ENCODE measurements at regions not wholly inside any gene's neighbourhood (a gene's known extent, or its start where the extent isn't known, plus 50 kb on each side); places are given as distances from the start of the nearest gene placed in this dataset.

GRCh38 chr21:18917622-18918021 lies 514.0 kb upstream of the TMPRSS15 start:
- TF ChIP-seq ZNF12 (CRISPR knock-in tag; IDR thresholded peaks at IDR 0.05) (no peak), USF1 (CRISPR knock-in tag; IDR thresholded peaks at IDR 0.05) (no peak), CTCF (IDR thresholded peaks at IDR 0.05 in 2 of 3, conservative IDR thresholded peaks at IDR 0.05 in 1 of 3; ENCODE audit: insufficient read depth in 2 of 3, low read depth in 1 of 3, low read length in 3 of 3) (no peak), TCF7L2 (IDR thresholded peaks at IDR 0.05; ENCODE audit: low read depth, low read length) (no peak), ZNF121 (CRISPR knock-in tag; conservative IDR thresholded peaks at IDR 0.05) (no peak), MECOM (CRISPR knock-in tag; IDR thresholded peaks at IDR 0.05) (no peak), NFE2 (IDR thresholded peaks at IDR 0.05; ENCODE audit: low read depth) (no peak), ZNF707 (CRISPR knock-in tag; conservative IDR thresholded peaks at IDR 0.05) (no peak), XRCC3 (IDR thresholded peaks at IDR 0.05) (no peak), CHCHD3 (CRISPR knock-in tag; IDR thresholded peaks at IDR 0.05) (no peak)

Data from K562 (cell line).